ENCODE measurements at regions not wholly inside any gene's neighbourhood (a gene's known extent, or its start where the extent isn't known, plus 50 kb on each side); places are given as distances from the start of the nearest gene placed in this dataset.

DNA sequence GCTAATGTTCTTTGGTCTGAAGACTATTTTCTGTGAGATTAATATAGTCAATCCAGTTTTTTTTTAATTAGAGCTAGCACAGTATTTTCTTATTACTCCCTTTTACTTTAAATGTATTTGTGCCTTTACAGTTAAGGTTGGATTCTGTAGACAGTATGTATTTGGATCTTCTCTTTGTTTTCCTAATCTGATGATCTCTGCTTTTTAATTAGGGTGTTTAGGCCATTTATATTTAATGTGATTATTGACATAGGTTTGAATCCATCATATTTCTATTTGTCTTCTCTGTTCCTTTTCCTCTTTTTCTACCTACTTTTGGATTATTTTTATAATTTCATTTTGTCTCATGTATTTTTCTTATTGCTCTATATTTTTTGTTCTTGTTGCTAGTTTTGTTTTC is 437.7 kb downstream of the CPS1 start:
- TF ChIP-seq, protein P1, sequence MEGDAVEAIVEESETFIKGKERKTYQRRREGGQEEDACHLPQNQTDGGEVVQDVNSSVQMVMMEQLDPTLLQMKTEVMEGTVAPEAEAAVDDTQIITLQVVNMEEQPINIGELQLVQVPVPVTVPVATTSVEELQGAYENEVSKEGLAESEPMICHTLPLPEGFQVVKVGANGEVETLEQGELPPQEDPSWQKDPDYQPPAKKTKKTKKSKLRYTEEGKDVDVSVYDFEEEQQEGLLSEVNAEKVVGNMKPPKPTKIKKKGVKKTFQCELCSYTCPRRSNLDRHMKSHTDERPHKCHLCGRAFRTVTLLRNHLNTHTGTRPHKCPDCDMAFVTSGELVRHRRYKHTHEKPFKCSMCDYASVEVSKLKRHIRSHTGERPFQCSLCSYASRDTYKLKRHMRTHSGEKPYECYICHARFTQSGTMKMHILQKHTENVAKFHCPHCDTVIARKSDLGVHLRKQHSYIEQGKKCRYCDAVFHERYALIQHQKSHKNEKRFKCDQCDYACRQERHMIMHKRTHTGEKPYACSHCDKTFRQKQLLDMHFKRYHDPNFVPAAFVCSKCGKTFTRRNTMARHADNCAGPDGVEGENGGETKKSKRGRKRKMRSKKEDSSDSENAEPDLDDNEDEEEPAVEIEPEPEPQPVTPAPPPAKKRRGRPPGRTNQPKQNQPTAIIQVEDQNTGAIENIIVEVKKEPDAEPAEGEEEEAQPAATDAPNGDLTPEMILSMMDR (conservative IDR thresholded peaks at IDR 0.05 in 1 of 2, IDR thresholded peaks at IDR 0.05 in 1 of 2; ENCODE audit: low read depth in 1 of 2, low read length in 2 of 2) = no peak
- no peak for TF ChIP-seq EZH2 (IDR thresholded peaks at IDR 0.05; ENCODE audit: low read length, missing control alignments)
